ENCODE measurements at regions not wholly inside any gene's neighbourhood (a gene's known extent, or its start where the extent isn't known, plus 50 kb on each side); places are given as distances from the start of the nearest gene placed in this dataset.

- DNase-seq, result no peak
- intact Hi-C loops (cut with DNase I), result no loop called here
Measured at GRCh38 chr13:74987124-74987690, 494.8 kb downstream of the TBC1D4 start.

GRCh38 chr13:74986609-74987008 lies 495.4 kb downstream of the TBC1D4 start:
- intact Hi-C loops (cut with DNase I), result no loop called here
- DNase-seq, result no peak

GRCh38 chr13:74979703-74980102 lies 502.3 kb downstream of the TBC1D4 start:
- no peak for DNase-seq
- intact Hi-C loops (cut with DNase I), result no loop called here

- peak; percentile 13 to 88 (median 58) for DNase-seq
- intact Hi-C loops (cut with DNase I), result no loop called here
Measured at GRCh38 chr13:74978591-74978990, 503.4 kb downstream of the TBC1D4 start.

- intact Hi-C loops (cut with DNase I), result no loop called here
- peak in 1 of 42 donors; percentile 28 for DNase-seq
Measured at GRCh38 chr13:74977498-74977897, 504.5 kb downstream of the TBC1D4 start.

GRCh38 chr13:74975111-74975510 lies 506.9 kb downstream of the TBC1D4 start:
- no peak for DNase-seq
- intact Hi-C loops (cut with DNase I), result no loop called here

GRCh38 chr13:74973935-74974879 lies 507.8 kb downstream of the TBC1D4 start:
- intact Hi-C loops (cut with DNase I), result no loop called here
- no peak for DNase-seq

GRCh38 chr13:74969419-74969818 lies 512.5 kb downstream of the TBC1D4 start:
- intact Hi-C loops (cut with DNase I), result no loop called here
- DNase-seq, result no peak

- DNase-seq, result peak in 12 of 42 donors; percentile 6 to 68 (median 26)
- intact Hi-C loops (cut with DNase I), result no loop called here
Measured at GRCh38 chr13:74966814-74967424, 515.0 kb downstream of the TBC1D4 start.

- no peak for DNase-seq
- intact Hi-C loops (cut with DNase I), result no loop called here
Measured at GRCh38 chr13:74966275-74966674, 515.7 kb downstream of the TBC1D4 start.

- DNase-seq, result no peak
- intact Hi-C loops (cut with DNase I), result no loop called here
Measured at GRCh38 chr13:74945637-74946036, 536.3 kb downstream of the TBC1D4 start.

- no peak for DNase-seq
- intact Hi-C loops (cut with DNase I), result no loop called here
Measured at GRCh38 chr13:74931698-74932433, 550.1 kb downstream of the TBC1D4 start.

GRCh38 chr13:74930402-74931165 lies 551.4 kb downstream of the TBC1D4 start:
- intact Hi-C loops (cut with DNase I), result no loop called here
- DNase-seq, result peak in 17 of 42 donors; percentile 4 to 77 (median 28)

- DNase-seq, result no peak
- intact Hi-C loops (cut with DNase I), result no loop called here
Measured at GRCh38 chr13:74929436-74929835, 552.5 kb downstream of the TBC1D4 start.

GRCh38 chr13:74927823-74928222 lies 554.1 kb downstream of the TBC1D4 start:
- intact Hi-C loops (cut with DNase I), result no loop called here
- DNase-seq, result no peak

- no peak for DNase-seq
- intact Hi-C loops (cut with DNase I), result no loop called here
Measured at GRCh38 chr13:74922963-74923362, 559.0 kb downstream of the TBC1D4 start.

GRCh38 chr13:74921326-74921725 lies 560.6 kb downstream of the TBC1D4 start:
- DNase-seq, result no peak
- intact Hi-C loops (cut with DNase I), result no loop called here

GRCh38 chr13:74920920-74921319 lies 561.0 kb downstream of the TBC1D4 start:
- intact Hi-C loops (cut with DNase I), result no loop called here
- no peak for DNase-seq

GRCh38 chr13:74920361-74920760 lies 561.6 kb downstream of the TBC1D4 start:
- no peak for DNase-seq
- intact Hi-C loops (cut with DNase I), result no loop called here
